Hepatocyte (in vitro differentiated cells): ENCODE measurements at regions not wholly inside any gene's neighbourhood (a gene's known extent, or its start where the extent isn't known, plus 50 kb on each side); places are given as distances from the start of the nearest gene placed in this dataset.

Experiments used
- DNase-seq: peaks from one replicate; pipeline ENCODE4 v3.0.0-alpha.2; 2016; ENCODE audit warnings: low spot score
- H2AFZ ChIP-seq: fragments of 200-600 bp; sonication (generic); 2 replicates; pipeline ENCODE4 v1.6.0; 2016; ENCODE audit warnings: antibody characterized with exemption, mild to moderate bottlenecking
- H3K27ac ChIP-seq: fragments of 200-600 bp; sonication (generic); 2 replicates; pipeline ENCODE4 v1.5.1; 2016; ENCODE audit warnings: mild to moderate bottlenecking
- H3K27me3 ChIP-seq: fragments of 200-600 bp; sonication (generic); 2 replicates; pipeline ENCODE4 v1.6.1; 2016
- H3K36me3 ChIP-seq: fragments of 200-600 bp; sonication (generic); replicated peaks from 2 replicates; pipeline ENCODE4 v1.5.1; 2016; ENCODE audit warnings: low read depth; ENCODE audit not compliant: insufficient read depth
- H3K4me1 ChIP-seq: fragments of 200-600 bp; sonication (generic); 2 replicates; pipeline ENCODE4 v1.5.1; 2016; ENCODE audit warnings: mild to moderate bottlenecking, moderate library complexity; ENCODE audit not compliant: insufficient read depth
- H3K4me2 ChIP-seq: fragments of 200-600 bp; sonication (generic); 2 replicates; pipeline ENCODE4 v1.6.0; 2016
- H3K4me3 ChIP-seq: fragments of 200-600 bp; sonication (generic); 2 replicates; pipeline ENCODE4 v1.5.1; 2016; ENCODE audit warnings: mild to moderate bottlenecking
- H3K79me2 ChIP-seq: fragments of 200-600 bp; sonication (generic); 2 replicates; pipeline ENCODE4 v1.6.0; 2017; ENCODE audit warnings: mild to moderate bottlenecking
- H3K9me2 ChIP-seq: fragments of 200-600 bp; sonication (generic); replicated peaks from 2 replicates; pipeline ENCODE4 v1.6.0; 2017; ENCODE audit warnings: mild to moderate bottlenecking; ENCODE audit not compliant: insufficient read depth
- H3K9me3 ChIP-seq: fragments of 200-600 bp; sonication (generic); 2 replicates; pipeline ENCODE4 v1.5.1; 2016; ENCODE audit warnings: low read depth, mild to moderate bottlenecking
- H4K20me1 ChIP-seq: fragments of 200-600 bp; sonication (generic); 2 replicates; pipeline ENCODE4 v1.6.0; 2016; ENCODE audit warnings: mild to moderate bottlenecking; ENCODE audit not compliant: insufficient read depth, poor library complexity, severe bottlenecking
- CTCF ChIP-seq: fragments of 200-600 bp; sonication (generic); IDR thresholded peaks from 2 replicates; pipeline ENCODE4 v1.5.1; 2016; ENCODE audit warnings: antibody characterized with exemption, mild to moderate bottlenecking; ENCODE audit not compliant: poor library complexity
- EZH2 ChIP-seq: fragments of 200-600 bp; sonication (generic); IDR thresholded peaks from 2 replicates; pipeline ENCODE4 v1.6.1; 2016; ENCODE audit warnings: antibody characterized with exemption, mild to moderate bottlenecking, borderline replicate concordance
- EZH2phosphoT487 ChIP-seq: fragments of 200-600 bp; sonication (generic); IDR thresholded peaks from one replicate; pipeline ENCODE4 v1.6.1; 2018; ENCODE audit warnings: antibody characterized with exemption, mild to moderate bottlenecking, low read depth, moderate library complexity; ENCODE audit not compliant: unreplicated experiment, severe bottlenecking
- WGBS: methylation state at CpG from one replicate; pipeline ENCODE4 v1.1.6; 2016; ENCODE audit warnings: low lambda C conversion rate; ENCODE audit errors: missing lambda C conversion rate; 5-methylcytosine and 5-hydroxymethylcytosine counted together

GRCh38 chr1:30639881-30640452 lies 83.4 kb downstream of the MATN1 start:
- WGBS: 66% methylated on average over 13 of the region's 13 CpGs
- H2AFZ ChIP-seq: no peak overlapping the region
- H3K4me2 ChIP-seq: no peak overlapping the region
- no peak for DNase-seq
- no peaks in the 10 kb centered on the region for H3K79me2 ChIP-seq
- no peaks in the 10 kb centered on the region for H3K9me2 ChIP-seq
- no peaks in the 10 kb centered on the region for H3K4me1 ChIP-seq
- H3K27ac ChIP-seq: no peak overlapping the region
- no peaks in the 10 kb centered on the region for H3K9me3 ChIP-seq
- no peaks in the 10 kb centered on the region for H3K36me3 ChIP-seq
- TF ChIP-seq EZH2 (no peak), CTCF (no peak), EZH2phosphoT487 (no peak)
- H3K4me3 ChIP-seq: no peak overlapping the region
- no peaks in the 10 kb centered on the region for H4K20me1 ChIP-seq
- peaks cover 10% of the 10 kb centered on the region for H3K27me3 ChIP-seq

GRCh38 chr1:30638811-30639210 lies 84.6 kb downstream of the MATN1 start:
- DNase-seq: no peak
- H3K9me2 ChIP-seq: no peaks in the 10 kb centered on the region
- no peaks in the 10 kb centered on the region for H3K36me3 ChIP-seq
- WGBS: 82% methylated on average over 5 of the region's 5 CpGs
- TF ChIP-seq EZH2phosphoT487 (no peak), EZH2 (no peak)
- H3K4me3 ChIP-seq: no peak overlapping the region
- no peaks in the 10 kb centered on the region for H3K4me1 ChIP-seq
- H2AFZ ChIP-seq: no peak overlapping the region
- no peaks in the 10 kb centered on the region for H3K9me3 ChIP-seq
- no peaks in the 10 kb centered on the region for H3K79me2 ChIP-seq
- H4K20me1 ChIP-seq: no peaks in the 10 kb centered on the region
- no peak overlapping the region for H3K27ac ChIP-seq
- H3K27me3 ChIP-seq: peaks cover 4% of the 10 kb centered on the region
- no peak overlapping the region for H3K4me2 ChIP-seq

- H3K9me2 ChIP-seq: no peaks in the 10 kb centered on the region
- H2AFZ ChIP-seq: no peak overlapping the region
- no peak for TF ChIP-seq EZH2phosphoT487
- TF ChIP-seq EZH2: no peak
- no peaks in the 10 kb centered on the region for H4K20me1 ChIP-seq
- 92% methylated on average over 4 of the region's 4 CpGs for WGBS
- no peaks in the 10 kb centered on the region for H3K36me3 ChIP-seq
- no peak overlapping the region for H3K27ac ChIP-seq
- H3K4me3 ChIP-seq: no peak overlapping the region
- H3K79me2 ChIP-seq: no peaks in the 10 kb centered on the region
- no peak for DNase-seq
- peaks cover 4% of the 10 kb centered on the region for H3K27me3 ChIP-seq
- H3K4me1 ChIP-seq: no peaks in the 10 kb centered on the region
- H3K4me2 ChIP-seq: no peak overlapping the region
- H3K9me3 ChIP-seq: no peaks in the 10 kb centered on the region
Measured at GRCh38 chr1:30638086-30638485, 85.3 kb downstream of the MATN1 start.

- 80% methylated on average over 12 of the region's 12 CpGs for WGBS
Measured at GRCh38 chr1:30637183-30637980, 86.0 kb downstream of the MATN1 start.

More at GRCh38 chr1:30637183-30637980, 86.0 kb downstream of the MATN1 start:
- H3K79me2 ChIP-seq: no peaks in the 10 kb centered on the region
- H3K27ac ChIP-seq: no peak overlapping the region
- H3K9me3 ChIP-seq: no peaks in the 10 kb centered on the region
- H3K27me3 ChIP-seq: peaks cover 7% of the 10 kb centered on the region
- TF ChIP-seq EZH2phosphoT487 (no peak), EZH2 (no peak), CTCF (no peak)
- H3K4me1 ChIP-seq: no peaks in the 10 kb centered on the region
- H3K9me2 ChIP-seq: no peaks in the 10 kb centered on the region
- no peak overlapping the region for H2AFZ ChIP-seq
- DNase-seq: no peak
- H3K36me3 ChIP-seq: no peaks in the 10 kb centered on the region
- H3K4me2 ChIP-seq: no peak overlapping the region
- no peaks in the 10 kb centered on the region for H4K20me1 ChIP-seq
- H3K4me3 ChIP-seq: no peak overlapping the region
